Mesenchymal stem cell (in vitro differentiated cells and primary cell): ENCODE measurements at regions not wholly inside any gene's neighbourhood (a gene's known extent, or its start where the extent isn't known, plus 50 kb on each side); places are given as distances from the start of the nearest gene placed in this dataset.
A peak's percentile ranks its signal among the peaks of the same experiment; 100 is the strongest.

Experiments
- DNase-seq: peaks from one replicate; pipeline ENCODE4 v3.0.0-alpha.2; 2013
- H2AFZ ChIP-seq: one replicate; pipeline ENCODE4 v1.6.1; 2013; ENCODE audit warnings: low read depth, mild to moderate bottlenecking, control low read depth, inconsistent platforms, low read length, moderate library complexity
- H2AK5ac ChIP-seq: 2 replicates; pipeline ENCODE4 v1.6.1; 2013; ENCODE audit warnings: low read length, moderate library complexity, mild to moderate bottlenecking, inconsistent platforms; ENCODE audit not compliant: severe bottlenecking
- H2BK120ac ChIP-seq: one replicate; pipeline ENCODE4 v1.6.1; 2013; ENCODE audit warnings: low read depth, mild to moderate bottlenecking, inconsistent platforms, low read length, moderate library complexity
- H2BK12ac ChIP-seq, 2 experiments: one replicate each; pipeline ENCODE4 v1.6.1; 2013; ENCODE audit warnings: inconsistent platforms in 2 of 2, low read length in 2 of 2, mild to moderate bottlenecking in 2 of 2, moderate library complexity in 2 of 2, control low read depth in 1 of 2
- H2BK15ac ChIP-seq: one replicate; pipeline ENCODE4 v1.6.1; 2013; ENCODE audit warnings: mild to moderate bottlenecking, low read depth, inconsistent platforms; ENCODE audit not compliant: poor library complexity, severe bottlenecking
- H2BK5ac ChIP-seq: 2 replicates; pipeline ENCODE4 v1.6.1; 2013; ENCODE audit warnings: low read depth, mild to moderate bottlenecking, low read length, control low read depth, inconsistent platforms; ENCODE audit not compliant: poor library complexity, severe bottlenecking
- H3K14ac ChIP-seq, 2 experiments: one replicate each; pipeline ENCODE4 v1.6.1; 2013; ENCODE audit warnings: inconsistent platforms in 2 of 2, low read length in 2 of 2, control low read depth in 1 of 2, mild to moderate bottlenecking in 1 of 2, moderate library complexity in 1 of 2
- H3K18ac ChIP-seq, 2 experiments: one replicate each; pipeline ENCODE4 v1.6.1; 2013; ENCODE audit warnings: inconsistent platforms in 2 of 2, low read length in 2 of 2, control low read depth in 1 of 2, low read depth in 1 of 2, mild to moderate bottlenecking in 1 of 2
- H3K23ac ChIP-seq, 2 experiments: one replicate each; pipeline ENCODE4 v1.6.1; 2013; ENCODE audit warnings: inconsistent platforms in 2 of 2, low read length in 2 of 2, mild to moderate bottlenecking in 2 of 2, moderate library complexity in 2 of 2, control low read depth in 1 of 2
- H3K27ac ChIP-seq: 2 replicates; pipeline ENCODE4 v1.5.1; 2013; ENCODE audit warnings: mild to moderate bottlenecking, moderate library complexity, low read length, control low read depth, inconsistent platforms; ENCODE audit not compliant: poor library complexity, severe bottlenecking
- H3K27me3 ChIP-seq, 2 experiments: 2 replicates each; pipeline versions ENCODE4 v1.6.1 to v1.7.0; 2013; ENCODE audit warnings: low read length in 2 of 2, mild to moderate bottlenecking in 2 of 2, moderate library complexity in 2 of 2, control low read depth in 1 of 2, inconsistent platforms in 1 of 2; ENCODE audit not compliant: control insufficient read depth in 1 of 2, insufficient read depth in 1 of 2
- H3K36me3 ChIP-seq, 2 experiments: 2 replicates each; pipeline versions ENCODE4 v1.6.1 to v1.7.0; 2013; ENCODE audit warnings: low read length in 2 of 2, control low read depth in 1 of 2, inconsistent platforms in 1 of 2, low read depth in 1 of 2, mild to moderate bottlenecking in 1 of 2; ENCODE audit not compliant: insufficient read depth in 2 of 2, control insufficient read depth in 1 of 2
- H3K4ac ChIP-seq, 2 experiments: one replicate each; pipeline ENCODE4 v1.6.1; 2013; ENCODE audit warnings: inconsistent platforms in 2 of 2, low read length in 2 of 2, mild to moderate bottlenecking in 2 of 2, moderate library complexity in 2 of 2, control low read depth in 1 of 2, low read depth in 1 of 2
- H3K4me1 ChIP-seq: 2 replicates; pipeline ENCODE4 v1.6.1; 2013; ENCODE audit warnings: low read depth, low read length, control low read depth; ENCODE audit not compliant: control insufficient read depth, insufficient read depth
- H3K4me2 ChIP-seq: 2 replicates; pipeline ENCODE4 v1.6.1; 2013; ENCODE audit warnings: low read length, mild to moderate bottlenecking, inconsistent platforms; ENCODE audit not compliant: poor library complexity, severe bottlenecking
- H3K4me3 ChIP-seq, 2 experiments: 2 replicates each; pipeline versions ENCODE4 v1.5.1 to v1.7.0; 2013; ENCODE audit warnings: low read length in 2 of 2, mild to moderate bottlenecking in 2 of 2, control low read depth in 1 of 2, low read depth in 1 of 2; ENCODE audit not compliant: insufficient read depth in 1 of 2
- H3K79me1 ChIP-seq: replicated peaks from 2 replicates; pipeline ENCODE4 v1.6.1; 2013; ENCODE audit warnings: mild to moderate bottlenecking, control low read depth, low read length, inconsistent platforms; ENCODE audit not compliant: poor library complexity, severe bottlenecking
- H3K9ac ChIP-seq: 2 replicates; pipeline ENCODE4 v1.7.0; 2013; ENCODE audit warnings: mild to moderate bottlenecking, low read length, moderate library complexity
- H3K9me3 ChIP-seq: 2 replicates; pipeline ENCODE4 v1.7.0; 2013; ENCODE audit warnings: mild to moderate bottlenecking, low read length; ENCODE audit not compliant: control insufficient read depth
- H4K8ac ChIP-seq: one replicate; pipeline ENCODE4 v1.6.1; 2013; ENCODE audit warnings: inconsistent platforms, mild to moderate bottlenecking, low read length, moderate library complexity
- H4K91ac ChIP-seq: one replicate; pipeline ENCODE4 v1.6.1; 2013; ENCODE audit warnings: mild to moderate bottlenecking, low read length, inconsistent platforms
- WGBS: methylation state at CpG from one replicate; pipeline ENCODE4 v1.1.7; 2013; ENCODE audit warnings: mixed read lengths; 5-methylcytosine and 5-hydroxymethylcytosine counted together

GRCh38 chr22:48803171-48803947 is 1024.3 kb downstream of the BRD1 start:
- DNase-seq = no peak
- Histone ChIP-seq H3K18ac (no peak overlapping the region), H3K23ac (no peak overlapping the region), H3K4me3 (no peak overlapping the region), H3K36me3 (no peaks in the 10 kb centered on the region), H3K9me3 (no peaks in the 10 kb centered on the region), H2BK15ac (no peak overlapping the region), H3K4me1 (no peaks in the 10 kb centered on the region), H2AK5ac (no peak overlapping the region), H3K14ac (no peak overlapping the region), H2BK12ac (no peak overlapping the region), H3K9ac (no peak overlapping the region), H2AFZ (no peak overlapping the region), H4K8ac (no peak overlapping the region), H3K4ac (no peak overlapping the region), H3K4me2 (no peak overlapping the region), H3K27ac (no peak overlapping the region), H3K27me3 (no peaks in the 10 kb centered on the region), H3K79me1 (no peaks in the 10 kb centered on the region), H2BK120ac (no peak overlapping the region), H4K91ac (no peak overlapping the region), H2BK5ac (no peak overlapping the region)
- 77% methylated on average over 19 of the region's 19 CpGs for WGBS

GRCh38 chr22:48802576-48802975 is 1025.1 kb downstream of the BRD1 start:
- Histone ChIP-seq H3K27me3 (no peaks in the 10 kb centered on the region), H3K9me3 (no peaks in the 10 kb centered on the region), H2AK5ac (no peak overlapping the region), H2BK15ac (no peak overlapping the region), H3K4me2 (no peak overlapping the region), H2BK12ac (no peak overlapping the region), H4K8ac (no peak overlapping the region), H3K36me3 (no peaks in the 10 kb centered on the region), H3K23ac (no peak overlapping the region), H3K4ac (no peak overlapping the region), H2BK120ac (no peak overlapping the region), H3K4me1 (no peaks in the 10 kb centered on the region), H3K9ac (no peak overlapping the region), H3K79me1 (no peaks in the 10 kb centered on the region), H2AFZ (no peak overlapping the region), H3K14ac (no peak overlapping the region), H4K91ac (no peak overlapping the region), H3K18ac (no peak overlapping the region), H2BK5ac (no peak overlapping the region), H3K27ac (no peak overlapping the region), H3K4me3 (no peak overlapping the region)
- no peak for DNase-seq
- WGBS = 87% methylated on average over 19 of the region's 19 CpGs

GRCh38 chr22:48800886-48801607 is 1026.6 kb downstream of the BRD1 start:
- no peak overlapping the region for H3K27ac ChIP-seq
- H3K23ac ChIP-seq = no peak overlapping the region
- no peak overlapping the region for H3K18ac ChIP-seq
- no peak overlapping the region for H2BK12ac ChIP-seq
- H4K91ac ChIP-seq = no peak overlapping the region
- H4K8ac ChIP-seq = no peak overlapping the region
- H2BK120ac ChIP-seq = no peak overlapping the region
- no peaks in the 10 kb centered on the region for H3K36me3 ChIP-seq
- H3K4me1 ChIP-seq = no peaks in the 10 kb centered on the region
- H2AFZ ChIP-seq = no peak overlapping the region
- no peaks in the 10 kb centered on the region for H3K9me3 ChIP-seq
- no peak overlapping the region for H3K4me3 ChIP-seq
- 91% methylated on average over 14 of the region's 14 CpGs for WGBS
- no peak overlapping the region for H3K4me2 ChIP-seq
- H2BK15ac ChIP-seq = no peak overlapping the region
- no peaks in the 10 kb centered on the region for H3K79me1 ChIP-seq
- peak overlapping the region in 1 of 2 experiments; percentile 29 for H3K14ac ChIP-seq
- H2AK5ac ChIP-seq = no peak overlapping the region
- H3K27me3 ChIP-seq = no peaks in the 10 kb centered on the region
- H3K4ac ChIP-seq = no peak overlapping the region
- no peak overlapping the region for H2BK5ac ChIP-seq
- DNase-seq = no peak
- H3K9ac ChIP-seq = no peak overlapping the region

GRCh38 chr22:48800036-48800885 is 1027.4 kb downstream of the BRD1 start:
- Histone ChIP-seq H3K4me2 (no peak overlapping the region), H3K18ac (no peak overlapping the region), H3K4ac (no peak overlapping the region), H3K23ac (no peak overlapping the region), H2BK5ac (no peak overlapping the region), H3K14ac (no peak overlapping the region), H3K4me1 (no peaks in the 10 kb centered on the region), H3K9me3 (no peaks in the 10 kb centered on the region), H2AK5ac (no peak overlapping the region), H3K79me1 (no peaks in the 10 kb centered on the region), H2BK15ac (no peak overlapping the region), H4K8ac (no peak overlapping the region), H3K27ac (no peak overlapping the region), H2AFZ (no peak overlapping the region), H2BK120ac (no peak overlapping the region), H3K27me3 (no peaks in the 10 kb centered on the region), H2BK12ac (no peak overlapping the region), H3K4me3 (peak overlapping the region in 1 of 2 experiments; percentile 23), H3K36me3 (no peaks in the 10 kb centered on the region), H4K91ac (no peak overlapping the region), H3K9ac (no peak overlapping the region)
- WGBS = 88% methylated on average over 23 of the region's 23 CpGs
- DNase-seq = no peak
